ENCODE measurements at regions not wholly inside any gene's neighbourhood (a gene's known extent, or its start where the extent isn't known, plus 50 kb on each side); places are given as distances from the start of the nearest gene placed in this dataset.

- no peak for DNase-seq (ENCODE audit: low read depth)
- TF ChIP-seq CTCF (conservative IDR thresholded peaks at IDR 0.05; ENCODE audit: low read depth, low read length) = no peak
- no peak overlapping the region for H3K4me3 ChIP-seq (ENCODE audit: low read depth, low read length)
Observed at GRCh38 chr6:43940393-43941087, 170.5 kb downstream of the VEGFA start.

GRCh38 chr6:43940071-43940392 is 170.0 kb downstream of the VEGFA start:
- TF ChIP-seq CTCF (conservative IDR thresholded peaks at IDR 0.05; ENCODE audit: low read depth, low read length) = no peak
- no peak overlapping the region for H3K4me3 ChIP-seq (ENCODE audit: low read depth, low read length)
- no peak for DNase-seq (ENCODE audit: low read depth)

GRCh38 chr6:43939281-43940070 is 169.5 kb downstream of the VEGFA start:
- DNase-seq (ENCODE audit: low read depth) = no peak
- TF ChIP-seq CTCF (conservative IDR thresholded peaks at IDR 0.05; ENCODE audit: low read depth, low read length) = no peak

GRCh38 chr6:43938178-43939105 is 168.4 kb downstream of the VEGFA start:
- DNase-seq (ENCODE audit: low read depth) = no peak

More at GRCh38 chr6:43939281-43940070, 169.5 kb downstream of the VEGFA start:
- no peak overlapping the region for H3K4me3 ChIP-seq (ENCODE audit: low read depth, low read length)

GRCh38 chr6:43937236-43938177 is 167.5 kb downstream of the VEGFA start:
- no peak for TF ChIP-seq CTCF (conservative IDR thresholded peaks at IDR 0.05; ENCODE audit: low read depth, low read length)
- H3K4me3 ChIP-seq (ENCODE audit: low read depth, low read length) = no peak overlapping the region
- no peak for DNase-seq (ENCODE audit: low read depth)

More at GRCh38 chr6:43938178-43939105, 168.4 kb downstream of the VEGFA start:
- TF ChIP-seq CTCF (conservative IDR thresholded peaks at IDR 0.05; ENCODE audit: low read depth, low read length) = no peak
- H3K4me3 ChIP-seq (ENCODE audit: low read depth, low read length) = no peak overlapping the region

- H3K4me3 ChIP-seq (ENCODE audit: low read depth, low read length) = no peak overlapping the region
- no peak for DNase-seq (ENCODE audit: low read depth)
- no peak for TF ChIP-seq CTCF (conservative IDR thresholded peaks at IDR 0.05; ENCODE audit: low read depth, low read length)
Observed at GRCh38 chr6:43936476-43936875, 166.5 kb downstream of the VEGFA start.
